Neural crest cell (in vitro differentiated cells): ENCODE measurements at regions not wholly inside any gene's neighbourhood (a gene's known extent, or its start where the extent isn't known, plus 50 kb on each side); places are given as distances from the start of the nearest gene placed in this dataset.

ENCODE experiments used
- DNase-seq: peaks from one replicate; pipeline ENCODE4 v3.0.0; 2021; ENCODE audit warnings: low read depth, mixed read lengths, low spot score
- H3K27ac Mint-ChIP-seq: one replicate; pipeline ENCODE4 v1.8.0; 2021; ENCODE audit warnings: mild to moderate bottlenecking, mixed read lengths; ENCODE audit not compliant: unreplicated experiment
- H3K27me3 Mint-ChIP-seq: 2 replicates; pipeline ENCODE4 v1.8.0; 2021; ENCODE audit warnings: low read depth, mild to moderate bottlenecking, mixed read lengths
- H3K36me3 Mint-ChIP-seq: 2 replicates; pipeline ENCODE4 v1.8.0; 2021; ENCODE audit warnings: low read depth, mild to moderate bottlenecking, mixed read lengths
- H3K4me1 Mint-ChIP-seq: 2 replicates; pipeline ENCODE4 v1.8.0; 2021; ENCODE audit warnings: mixed read lengths
- H3K4me3 Mint-ChIP-seq: one replicate; pipeline ENCODE4 v1.8.0; 2021; ENCODE audit warnings: mild to moderate bottlenecking, mixed read lengths
- H3K9me3 Mint-ChIP-seq: 2 replicates; pipeline ENCODE4 v1.8.0; 2021; ENCODE audit warnings: mixed read lengths
- CTCF ChIP-seq: fragments of 200-600 bp; sonication (generic); conservative IDR thresholded peaks from 2 replicates; pipeline ENCODE4 v1.5.0; 2021; ENCODE audit warnings: antibody characterized with exemption, mild to moderate bottlenecking

- H3K36me3 Mint-ChIP-seq, result no peaks in the 10 kb centered on the region
- no peak overlapping the region for H3K27ac Mint-ChIP-seq
- H3K4me1 Mint-ChIP-seq, result peaks cover 22% of the 10 kb centered on the region
- no peaks in the 10 kb centered on the region for H3K9me3 Mint-ChIP-seq
- TF ChIP-seq CTCF, result no peak
- no peaks in the 10 kb centered on the region for H3K27me3 Mint-ChIP-seq
- H3K4me3 Mint-ChIP-seq, result no peak overlapping the region
- no peak for DNase-seq
Measured at GRCh38 chr5:166369346-166369745, 1922.1 kb upstream of the WWC1 start.

- H3K9me3 Mint-ChIP-seq, result no peaks in the 10 kb centered on the region
- H3K4me3 Mint-ChIP-seq, result no peak overlapping the region
- no peaks in the 10 kb centered on the region for H3K27me3 Mint-ChIP-seq
- H3K4me1 Mint-ChIP-seq, result peaks cover 18% of the 10 kb centered on the region
- H3K27ac Mint-ChIP-seq, result no peak overlapping the region
- TF ChIP-seq CTCF, result no peak
- H3K36me3 Mint-ChIP-seq, result no peaks in the 10 kb centered on the region
- no peak for DNase-seq
Measured at GRCh38 chr5:166369807-166370206, 1921.6 kb upstream of the WWC1 start.

- DNase-seq, result no peak
- no peaks in the 10 kb centered on the region for H3K27me3 Mint-ChIP-seq
- H3K4me1 Mint-ChIP-seq, result peaks cover 14% of the 10 kb centered on the region
- TF ChIP-seq CTCF, result no peak
- no peak overlapping the region for H3K27ac Mint-ChIP-seq
- H3K9me3 Mint-ChIP-seq, result no peaks in the 10 kb centered on the region
- H3K4me3 Mint-ChIP-seq, result no peak overlapping the region
- no peaks in the 10 kb centered on the region for H3K36me3 Mint-ChIP-seq
Measured at GRCh38 chr5:166370928-166371690, 1920.3 kb upstream of the WWC1 start.

GRCh38 chr5:166373817-166374216 lies 1917.6 kb upstream of the WWC1 start:
- Mint-ChIP-seq H3K36me3 (no peaks in the 10 kb centered on the region), H3K4me1 (peaks cover 14% of the 10 kb centered on the region), H3K27ac (no peak overlapping the region), H3K27me3 (no peaks in the 10 kb centered on the region), H3K4me3 (no peak overlapping the region), H3K9me3 (no peaks in the 10 kb centered on the region)
- no peak for DNase-seq
- no peak for TF ChIP-seq CTCF

GRCh38 chr5:166377756-166378155 lies 1913.7 kb upstream of the WWC1 start:
- no peaks in the 10 kb centered on the region for H3K27me3 Mint-ChIP-seq
- H3K36me3 Mint-ChIP-seq, result peaks cover 5% of the 10 kb centered on the region
- H3K4me1 Mint-ChIP-seq, result peaks cover 8% of the 10 kb centered on the region
- TF ChIP-seq CTCF, result no peak
- no peak for DNase-seq
- no peaks in the 10 kb centered on the region for H3K9me3 Mint-ChIP-seq
- no peak overlapping the region for H3K4me3 Mint-ChIP-seq
- H3K27ac Mint-ChIP-seq, result peak overlapping the region; percentile 43
